ENCODE measurements at regions not wholly inside any gene's neighbourhood (a gene's known extent, or its start where the extent isn't known, plus 50 kb on each side); places are given as distances from the start of the nearest gene placed in this dataset.
A peak's percentile ranks its signal among the peaks of the same experiment; 100 is the strongest.

- TF ChIP-seq CTCF (conservative IDR thresholded peaks at IDR 0.05) (peak; percentile 69), EZH2 (IDR thresholded peaks at IDR 0.05; ENCODE audit: low read depth) (no peak)
These were observed 56.3 kb upstream of the MDFIC start for GRCh38 chr7:114865564-114865963.

Measured in PC-9 (cell line).